K562 (cell line): ENCODE measurements at regions not wholly inside any gene's neighbourhood (a gene's known extent, or its start where the extent isn't known, plus 50 kb on each side); places are given as distances from the start of the nearest gene placed in this dataset.

Experiments
- ATAC-seq: fragments of 200-7000 bp; cut with Tn5 transposase; 3 replicates; pipeline ENCODE4 v1.9.1; 2020; ENCODE audit warnings: moderate library complexity
- BruUV-seq: library from RNA; stranded (reverse); fragments of 400-500 nt; replicated peaks from 2 replicates; lab custom pipeline; 2021; lab: Mats Ljungman, UMichigan
- CTCF ChIA-PET: fragments of 300-600 bp; formaldehyde crosslinking; extraction: SDS; loops from one replicate; lab custom pipeline; 2021; ENCODE audit warnings: low intra/inter-chr PET ratio; lab: Yijun Ruan, JAX
- POLR2A ChIA-PET: fragments of 300-600, 350-650 bp; sonication (Branson Sonifier 250); formaldehyde crosslinking; extraction: SDS; loops from one replicate; lab custom pipeline; 2021; ENCODE audit warnings: antibody characterized with exemption, inconsistent platforms; lab: Yijun Ruan, JAX
- DNase-seq, 4 experiments: peaks; one replicate each; pipeline versions ENCODE4 v3.0.0 to v3.0.0-alpha.2; 2011 to 2018; ENCODE audit warnings: low spot score in 3 of 4, mixed read lengths in 3 of 4; ENCODE audit errors: extremely low read depth in 1 of 4
- FAIRE-seq: peaks from 2 replicates; lab custom pipeline; 2011; peaks lifted over from hg19 to GRCh38; lab: Jason Lieb, UNC
- H2AFZ ChIP-seq: 2 replicates; pipeline ENCODE4 v1.6.0; 2011; ENCODE audit warnings: low read depth, low read length, control low read depth, inconsistent platforms
- H3K27ac ChIP-seq: fragments of 200-600 bp; 3 replicates; pipeline ENCODE4 v1.8.0; 2011; ENCODE audit warnings: low read depth, mild to moderate bottlenecking, control low read depth, inconsistent platforms, low read length, moderate library complexity, mixed read lengths; ENCODE audit errors: extremely low read depth
- H3K27me3 ChIP-seq, 2 experiments: fragments of 300-600 bp in 1 of 2; 2 replicates in 1 of 2; 3 replicates in 1 of 2; pipeline versions ENCODE4 v1.6.0 to v1.8.0; 2011; ENCODE audit warnings: inconsistent platforms in 2 of 2, low read length in 2 of 2, mild to moderate bottlenecking in 1 of 2, mixed read lengths in 1 of 2, moderate library complexity in 1 of 2; ENCODE audit not compliant: control insufficient read depth in 2 of 2, insufficient read depth in 2 of 2
- H3K36me3 ChIP-seq: fragments of 300-600 bp; 3 replicates; pipeline ENCODE4 v1.8.0; 2011; ENCODE audit warnings: mild to moderate bottlenecking, low read length, inconsistent platforms; ENCODE audit not compliant: control insufficient read depth, insufficient read depth
- H3K4me1 ChIP-seq, 2 experiments: fragments of 200-600 bp in 1 of 2; replicated peaks in 1 of 2; 2 replicates in 1 of 2; 3 replicates in 1 of 2; pipeline versions ENCODE4 v1.5.1 to v1.8.0; 2011; ENCODE audit warnings: inconsistent platforms in 2 of 2, low read length in 2 of 2, mild to moderate bottlenecking in 1 of 2, mixed read lengths in 1 of 2, moderate library complexity in 1 of 2; ENCODE audit not compliant: control insufficient read depth in 2 of 2, insufficient read depth in 2 of 2
- H3K4me2 ChIP-seq: 2 replicates; pipeline ENCODE4 v1.6.1; 2011; ENCODE audit warnings: low read length, control low read depth, inconsistent platforms, mixed read lengths; ENCODE audit not compliant: insufficient read depth
- H3K4me3 ChIP-seq: fragments of 200-600 bp; sonication (generic), shearing (Covaris generic); 2 replicates; pipeline ENCODE4 v1.5.1; 2016; ENCODE audit warnings: control low read depth, inconsistent platforms
- H3K79me2 ChIP-seq: fragments of 200-600 bp; 3 replicates; pipeline ENCODE4 v1.8.0; 2011; ENCODE audit warnings: low read length, inconsistent platforms; ENCODE audit not compliant: control insufficient read depth, insufficient read depth
- H3K9ac ChIP-seq, 2 experiments: 2 replicates each; pipeline versions ENCODE4 v1.6.0 to v1.6.1; 2011; ENCODE audit warnings: low read depth in 2 of 2, low read length in 2 of 2, control low read depth in 1 of 2, inconsistent platforms in 1 of 2, mild to moderate bottlenecking in 1 of 2, mixed read lengths in 1 of 2; ENCODE audit not compliant: insufficient read depth in 1 of 2
- H3K9me1 ChIP-seq: one replicate; pipeline ENCODE4 v1.6.0; 2011; ENCODE audit warnings: inconsistent platforms, mild to moderate bottlenecking, low read length, moderate library complexity; ENCODE audit not compliant: control insufficient read depth, insufficient read depth
- H3K9me3 ChIP-seq: replicated peaks from 2 replicates; pipeline ENCODE4 v1.5.1; 2011; ENCODE audit warnings: low read depth, low read length, inconsistent platforms; ENCODE audit not compliant: control insufficient read depth, insufficient read depth
- H4K20me1 ChIP-seq: replicated peaks from 2 replicates; pipeline ENCODE4 v1.6.1; 2011; ENCODE audit warnings: low read length, inconsistent platforms, mixed read lengths; ENCODE audit not compliant: control insufficient read depth, insufficient read depth
- CCNT2 ChIP-seq: IDR thresholded peaks from 2 replicates; pipeline ENCODE4 v1.6.1; 2011; ENCODE audit warnings: borderline replicate concordance, low read depth, mild to moderate bottlenecking, moderate library complexity, mixed read lengths, low read length; ENCODE audit not compliant: insufficient read length; ENCODE audit errors: extremely low read depth
- RAD51 ChIP-seq: fragments of 450-650 bp; IDR thresholded peaks from 2 replicates; pipeline ENCODE4 v1.7.1; 2016; ENCODE audit warnings: low read depth, mild to moderate bottlenecking, borderline replicate concordance
- WGBS: fragments of 100-300 bp; shearing (Covaris generic); methylation state at CpG from one replicate; pipeline ENCODE4 v1.1.6; 2016; ENCODE audit warnings: low coverage, mixed read lengths; ENCODE audit not compliant: insufficient coverage; ENCODE audit errors: missing lambda C conversion rate; 5-methylcytosine and 5-hydroxymethylcytosine counted together
- in situ Hi-C: fragments of 300-500 bp; cut with MboI; formaldehyde crosslinking; loops from 4 replicates; pipeline ENCODE4 v1.15.0; 2018; ENCODE audit warnings: inconsistent platforms, mixed read lengths
- intact Hi-C: fragments of 100-400 bp; cut with micrococcal nuclease; formaldehyde crosslinking; loops from 2 replicates; pipeline ENCODE4 v1.14.2; 2022
- TF ChIP-seq, protein P1 (sequence below): fragments of 450-650 bp; formaldehyde crosslinking; IDR thresholded peaks from 2 replicates; pipeline ENCODE4 v1.4.0; 2020; ENCODE audit warnings: mild to moderate bottlenecking, mixed read lengths
- TF ChIP-seq, protein P2 (sequence below): sonication (generic); formaldehyde crosslinking; IDR thresholded peaks from 2 replicates; pipeline ENCODE4 v1.5.0; 2020; ENCODE audit warnings: missing genetic modification reagents

DNA sequence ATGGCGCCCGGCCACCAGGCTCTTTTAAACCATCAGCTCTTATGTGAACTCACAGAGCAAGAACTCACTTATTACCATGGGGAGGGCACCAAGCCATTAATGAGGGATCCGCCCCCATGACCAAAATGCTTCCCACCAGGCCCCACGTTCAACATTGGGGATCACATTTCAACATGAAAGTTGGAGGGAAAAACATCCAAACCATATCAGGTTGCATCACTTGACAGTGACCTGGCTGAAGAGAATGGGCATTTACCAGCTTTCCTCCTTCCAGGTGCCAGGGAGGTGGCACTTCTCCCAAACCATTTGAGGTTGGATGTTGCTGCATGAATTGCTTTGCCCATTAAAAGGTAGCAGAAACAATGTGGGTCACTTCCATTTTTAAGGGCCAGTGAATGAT, 115.6 kb upstream of the TNS3 start:
- Histone ChIP-seq H3K4me3 (no peak overlapping the region), H4K20me1 (no peaks in the 10 kb centered on the region), H3K27ac (no peak overlapping the region), H2AFZ (no peak overlapping the region), H3K36me3 (no peaks in the 10 kb centered on the region), H3K27me3 (peaks cover 0 to 4% of the 10 kb centered on the region in 2 experiments; a peak in 3 of 5 replicates), H3K79me2 (no peaks in the 10 kb centered on the region), H3K4me1 (no peaks in the 10 kb centered on the region), H3K9me3 (no peaks in the 10 kb centered on the region), H3K9me1 (no peaks in the 10 kb centered on the region), H3K4me2 (no peak overlapping the region), H3K9ac (no peak overlapping the region)
- FAIRE-seq (no peak), DNase-seq (no peak), ATAC-seq (no peak)
- BruUV-seq: no TSS peak
- ChIA-PET CTCF (no interaction called here), POLR2A (no interaction called here)
- TF ChIP-seq, protein P1, sequence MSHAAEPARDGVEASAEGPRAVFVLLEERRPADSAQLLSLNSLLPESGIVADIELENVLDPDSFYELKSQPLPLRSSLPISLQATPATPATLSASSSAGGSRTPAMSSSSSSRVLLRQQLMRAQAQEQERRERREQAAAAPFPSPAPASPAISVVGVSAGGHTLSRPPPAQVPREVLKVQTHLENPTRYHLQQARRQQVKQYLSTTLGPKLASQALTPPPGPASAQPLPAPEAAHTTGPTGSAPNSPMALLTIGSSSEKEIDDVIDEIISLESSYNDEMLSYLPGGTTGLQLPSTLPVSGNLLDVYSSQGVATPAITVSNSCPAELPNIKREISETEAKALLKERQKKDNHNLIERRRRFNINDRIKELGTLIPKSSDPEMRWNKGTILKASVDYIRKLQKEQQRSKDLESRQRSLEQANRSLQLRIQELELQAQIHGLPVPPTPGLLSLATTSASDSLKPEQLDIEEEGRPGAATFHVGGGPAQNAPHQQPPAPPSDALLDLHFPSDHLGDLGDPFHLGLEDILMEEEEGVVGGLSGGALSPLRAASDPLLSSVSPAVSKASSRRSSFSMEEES: peak; percentile 70
- TF ChIP-seq, protein P2, sequence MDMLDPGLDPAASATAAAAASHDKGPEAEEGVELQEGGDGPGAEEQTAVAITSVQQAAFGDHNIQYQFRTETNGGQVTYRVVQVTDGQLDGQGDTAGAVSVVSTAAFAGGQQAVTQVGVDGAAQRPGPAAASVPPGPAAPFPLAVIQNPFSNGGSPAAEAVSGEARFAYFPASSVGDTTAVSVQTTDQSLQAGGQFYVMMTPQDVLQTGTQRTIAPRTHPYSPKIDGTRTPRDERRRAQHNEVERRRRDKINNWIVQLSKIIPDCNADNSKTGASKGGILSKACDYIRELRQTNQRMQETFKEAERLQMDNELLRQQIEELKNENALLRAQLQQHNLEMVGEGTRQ (CRISPR knock-in tag): 0 out of 2 replicates have a peak, but pooled peaks have one; percentile 29
- no peak for TF ChIP-seq CCNT2
- TF ChIP-seq RAD51: peak; percentile 52; the same call in 1 of the 2 replicates
- 0% methylated on average over 4 of the region's 4 CpGs for WGBS
- in situ Hi-C loops (no loop called here), intact Hi-C loops (no loop called here)
